ENCODE measurements at regions not wholly inside any gene's neighbourhood (a gene's known extent, or its start where the extent isn't known, plus 50 kb on each side); places are given as distances from the start of the nearest gene placed in this dataset.

DNA sequence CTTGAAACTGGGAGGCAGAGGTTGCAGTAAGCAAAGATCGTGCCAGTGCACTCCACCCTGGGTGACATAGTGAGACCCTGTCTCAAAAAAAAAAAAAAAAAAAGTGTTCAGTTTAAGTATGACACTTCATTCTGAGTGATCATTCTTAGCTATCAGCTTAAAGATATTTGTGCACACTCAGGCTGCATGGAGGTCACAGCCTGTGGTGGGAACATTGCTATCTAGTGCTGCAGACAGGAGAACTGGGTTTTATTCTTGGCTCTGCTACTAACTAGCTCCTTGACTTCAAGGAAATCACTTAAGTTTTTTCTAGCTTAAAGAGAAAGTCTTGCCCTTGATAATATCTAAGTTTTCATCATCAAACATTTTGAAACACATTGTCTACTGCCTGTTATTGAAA, 391.3 kb upstream of the CDH7 start:
- H3K18ac ChIP-seq (ENCODE audit: low read length) = no peak overlapping the region

DNA sequence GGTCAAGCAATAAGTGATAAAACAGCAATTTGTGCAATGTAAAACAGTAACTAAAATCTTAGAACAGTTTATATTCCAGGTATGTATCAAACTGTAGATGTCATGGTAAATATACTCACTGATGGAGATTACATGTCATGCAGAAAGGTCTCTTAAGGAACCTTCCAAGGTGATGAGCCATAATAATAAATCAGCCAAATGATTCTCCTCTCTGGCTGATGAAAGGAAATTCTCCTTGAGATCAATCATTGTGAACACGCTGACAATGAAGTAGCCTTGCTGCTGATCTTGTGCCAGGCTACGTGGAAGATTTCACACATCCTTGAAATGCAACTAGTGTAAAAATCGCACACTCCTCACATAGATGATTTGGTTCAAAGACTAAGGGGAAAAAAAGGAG, 392.5 kb upstream of the CDH7 start:
- no peak overlapping the region for H2AK5ac ChIP-seq (ENCODE audit: low read length)
- no peaks in the 10 kb centered on the region for H3K9me3 ChIP-seq (ENCODE audit: insufficient read depth, low read depth, low read length)
- H3K4ac ChIP-seq (ENCODE audit: low read depth, low read length) = no peak overlapping the region
- no peak overlapping the region for H3K9ac ChIP-seq (ENCODE audit: low read length)
- peaks cover 2% of the 10 kb centered on the region for H3K79me2 ChIP-seq (ENCODE audit: control insufficient read depth, insufficient read depth, low read length, poor library complexity)
- DNase-seq = no peak
- H2BK12ac ChIP-seq (ENCODE audit: low read length) = no peak overlapping the region
- H4K8ac ChIP-seq (ENCODE audit: low read depth, low read length) = no peak overlapping the region
- H3K14ac ChIP-seq (ENCODE audit: low read length) = no peak overlapping the region
- H2BK5ac ChIP-seq (ENCODE audit: low read depth, low read length, poor library complexity) = no peak overlapping the region
- H4K91ac ChIP-seq (ENCODE audit: low read depth, low read length) = no peak overlapping the region
- WGBS (ENCODE audit: extremely low coverage, insufficient coverage, insufficient read length) = no CpG with 5 or more reads among the region's 3 CpGs
- H4K12ac ChIP-seq (ENCODE audit: low read depth, low read length) = no peak overlapping the region
- no peak overlapping the region for H3K23ac ChIP-seq (ENCODE audit: low read length)
- peaks cover 13% of the 10 kb centered on the region for H3K79me1 ChIP-seq (ENCODE audit: low read length)
- H3K4me2 ChIP-seq (ENCODE audit: low read length) = no peak overlapping the region
- no peak overlapping the region for H2BK120ac ChIP-seq (ENCODE audit: insufficient read depth, low read length, poor library complexity)
- no peak overlapping the region for H3K27ac ChIP-seq (ENCODE audit: low read depth, low read length)
- no peak overlapping the region for H2AFZ ChIP-seq (ENCODE audit: insufficient read depth, low read length, poor library complexity)
- no peaks in the 10 kb centered on the region for H3K27me3 ChIP-seq (ENCODE audit: insufficient read depth, low read length)
- H3K4me1 ChIP-seq (ENCODE audit: control insufficient read depth in 1 of 2, insufficient read depth in 2 of 2, low read length in 2 of 2) = peaks cover 3 to 8% of the 10 kb centered on the region in 2 experiments
- no peak overlapping the region for H3K18ac ChIP-seq (ENCODE audit: low read length)
- H3K4me3 ChIP-seq (ENCODE audit: low read depth, low read length) = no peak overlapping the region
- H3K36me3 ChIP-seq (ENCODE audit: control insufficient read depth in 1 of 2, insufficient read depth in 2 of 2, low read length in 2 of 2) = no peaks in the 10 kb centered on the region

More for the DNA sequence above, 391.3 kb upstream of the CDH7 start:
- Histone ChIP-seq H3K36me3 (ENCODE audit: control insufficient read depth in 1 of 2, insufficient read depth in 2 of 2, low read length in 2 of 2) (no peaks in the 10 kb centered on the region), H2AK5ac (ENCODE audit: low read length) (no peak overlapping the region), H3K4me3 (ENCODE audit: low read depth, low read length) (no peak overlapping the region), H3K23ac (ENCODE audit: low read length) (no peak overlapping the region), H3K27me3 (ENCODE audit: insufficient read depth, low read length) (no peaks in the 10 kb centered on the region), H4K12ac (ENCODE audit: low read depth, low read length) (no peak overlapping the region), H3K79me2 (ENCODE audit: control insufficient read depth, insufficient read depth, low read length, poor library complexity) (peaks cover 2% of the 10 kb centered on the region), H3K4me2 (ENCODE audit: low read length) (no peak overlapping the region), H3K27ac (ENCODE audit: low read depth, low read length) (no peak overlapping the region), H3K4me1 (ENCODE audit: control insufficient read depth in 1 of 2, insufficient read depth in 2 of 2, low read length in 2 of 2) (peaks cover 3 to 12% of the 10 kb centered on the region in 2 experiments), H4K8ac (ENCODE audit: low read depth, low read length) (peak overlapping the region; percentile 28), H2BK12ac (ENCODE audit: low read length) (no peak overlapping the region), H2BK5ac (ENCODE audit: low read depth, low read length, poor library complexity) (no peak overlapping the region), H2AFZ (ENCODE audit: insufficient read depth, low read length, poor library complexity) (no peak overlapping the region), H4K91ac (ENCODE audit: low read depth, low read length) (no peak overlapping the region), H3K14ac (ENCODE audit: low read length) (no peak overlapping the region), H3K9ac (ENCODE audit: low read length) (no peak overlapping the region), H3K4ac (ENCODE audit: low read depth, low read length) (no peak overlapping the region), H3K9me3 (ENCODE audit: insufficient read depth, low read depth, low read length) (no peaks in the 10 kb centered on the region), H3K79me1 (ENCODE audit: low read length) (peaks cover 19% of the 10 kb centered on the region), H2BK120ac (ENCODE audit: insufficient read depth, low read length, poor library complexity) (no peak overlapping the region)
- WGBS (ENCODE audit: extremely low coverage, insufficient coverage, insufficient read length) = no CpG with 5 or more reads among the region's 1 CpG
- DNase-seq = no peak

DNA sequence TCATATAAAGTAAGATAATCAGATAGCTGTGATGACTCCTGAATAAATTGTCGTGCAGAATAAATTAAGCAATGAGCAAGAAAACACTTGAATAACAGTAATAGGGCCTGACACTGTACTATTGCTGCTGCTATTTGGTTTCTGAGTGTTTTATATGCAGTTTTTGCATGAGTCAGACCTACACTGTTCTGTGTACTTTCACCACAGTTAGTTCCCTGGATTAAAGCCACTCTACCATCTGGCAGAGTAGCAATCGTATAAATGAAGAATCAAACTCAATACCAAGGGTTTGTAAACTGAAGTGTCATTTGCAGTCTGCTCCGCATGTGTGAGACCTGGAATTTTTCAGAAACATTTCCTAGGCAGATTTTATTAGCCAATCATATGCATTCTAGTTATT, 398.6 kb upstream of the CDH7 start:
- Histone ChIP-seq H3K79me1 (ENCODE audit: low read length) (no peaks in the 10 kb centered on the region), H3K36me3 (ENCODE audit: control insufficient read depth in 1 of 2, insufficient read depth in 2 of 2, low read length in 2 of 2) (no peaks in the 10 kb centered on the region), H4K12ac (ENCODE audit: low read depth, low read length) (no peak overlapping the region), H3K23ac (ENCODE audit: low read length) (no peak overlapping the region), H3K27ac (ENCODE audit: low read depth, low read length) (no peak overlapping the region), H2BK5ac (ENCODE audit: low read depth, low read length, poor library complexity) (no peak overlapping the region), H3K79me2 (ENCODE audit: control insufficient read depth, insufficient read depth, low read length, poor library complexity) (no peaks in the 10 kb centered on the region), H3K9ac (ENCODE audit: low read length) (no peak overlapping the region), H2AFZ (ENCODE audit: insufficient read depth, low read length, poor library complexity) (no peak overlapping the region), H3K14ac (ENCODE audit: low read length) (no peak overlapping the region), H3K9me3 (ENCODE audit: insufficient read depth, low read depth, low read length) (no peaks in the 10 kb centered on the region), H2AK5ac (ENCODE audit: low read length) (no peak overlapping the region), H3K27me3 (ENCODE audit: insufficient read depth, low read length) (no peaks in the 10 kb centered on the region), H3K18ac (ENCODE audit: low read length) (no peak overlapping the region), H3K4me2 (ENCODE audit: low read length) (no peak overlapping the region), H4K8ac (ENCODE audit: low read depth, low read length) (no peak overlapping the region), H4K91ac (ENCODE audit: low read depth, low read length) (no peak overlapping the region), H3K4ac (ENCODE audit: low read depth, low read length) (no peak overlapping the region), H2BK120ac (ENCODE audit: insufficient read depth, low read length, poor library complexity) (no peak overlapping the region), H3K4me1 (ENCODE audit: control insufficient read depth in 1 of 2, insufficient read depth in 2 of 2, low read length in 2 of 2) (no peaks in the 10 kb centered on the region), H2BK12ac (ENCODE audit: low read length) (no peak overlapping the region), H3K4me3 (ENCODE audit: low read depth, low read length) (no peak overlapping the region)
- no peak for DNase-seq
- no CpG with 5 or more reads among the region's 3 CpGs for WGBS (ENCODE audit: extremely low coverage, insufficient coverage, insufficient read length)

DNA sequence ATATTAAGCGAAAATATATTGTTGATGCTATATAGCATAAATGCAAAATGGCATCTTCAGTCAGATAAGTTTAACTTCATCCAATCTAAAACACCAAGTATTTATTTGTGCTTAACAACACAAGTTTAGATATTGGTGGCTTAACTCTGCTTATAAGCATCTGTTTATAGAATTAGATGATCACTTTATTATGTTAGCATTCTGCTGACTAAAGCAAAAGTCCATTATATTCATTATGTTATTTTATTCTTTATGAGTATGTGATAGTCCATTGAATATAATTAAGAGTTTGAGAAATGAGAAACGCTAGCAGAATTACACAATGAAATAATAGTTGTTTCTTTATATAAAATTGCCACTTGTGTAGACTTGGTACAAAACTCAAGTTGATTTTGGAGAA, 401.2 kb upstream of the CDH7 start:
- H2BK120ac ChIP-seq (ENCODE audit: insufficient read depth, low read length, poor library complexity) = no peak overlapping the region
- H4K91ac ChIP-seq (ENCODE audit: low read depth, low read length) = no peak overlapping the region
- no peak for DNase-seq
- H3K14ac ChIP-seq (ENCODE audit: low read length) = no peak overlapping the region
- no peaks in the 10 kb centered on the region for H3K9me3 ChIP-seq (ENCODE audit: insufficient read depth, low read depth, low read length)
- H3K4me3 ChIP-seq (ENCODE audit: low read depth, low read length) = no peak overlapping the region
- no peak overlapping the region for H3K4me2 ChIP-seq (ENCODE audit: low read length)
- no peaks in the 10 kb centered on the region for H3K27me3 ChIP-seq (ENCODE audit: insufficient read depth, low read length)
- no peaks in the 10 kb centered on the region for H3K4me1 ChIP-seq (ENCODE audit: control insufficient read depth in 1 of 2, insufficient read depth in 2 of 2, low read length in 2 of 2)
- no peaks in the 10 kb centered on the region for H3K79me1 ChIP-seq (ENCODE audit: low read length)
- H3K36me3 ChIP-seq (ENCODE audit: control insufficient read depth in 1 of 2, insufficient read depth in 2 of 2, low read length in 2 of 2) = no peaks in the 10 kb centered on the region
- no peak overlapping the region for H4K8ac ChIP-seq (ENCODE audit: low read depth, low read length)
- no peaks in the 10 kb centered on the region for H3K79me2 ChIP-seq (ENCODE audit: control insufficient read depth, insufficient read depth, low read length, poor library complexity)
- H2AFZ ChIP-seq (ENCODE audit: insufficient read depth, low read length, poor library complexity) = no peak overlapping the region
- WGBS (ENCODE audit: extremely low coverage, insufficient coverage, insufficient read length) = no CpG with 5 or more reads among the region's 2 CpGs
- H4K12ac ChIP-seq (ENCODE audit: low read depth, low read length) = no peak overlapping the region
- H3K9ac ChIP-seq (ENCODE audit: low read length) = no peak overlapping the region
- H3K27ac ChIP-seq (ENCODE audit: low read depth, low read length) = no peak overlapping the region
- H2BK5ac ChIP-seq (ENCODE audit: low read depth, low read length, poor library complexity) = no peak overlapping the region
- H2BK12ac ChIP-seq (ENCODE audit: low read length) = no peak overlapping the region
- no peak overlapping the region for H3K23ac ChIP-seq (ENCODE audit: low read length)
- H3K18ac ChIP-seq (ENCODE audit: low read length) = no peak overlapping the region
- no peak overlapping the region for H3K4ac ChIP-seq (ENCODE audit: low read depth, low read length)
- H2AK5ac ChIP-seq (ENCODE audit: low read length) = no peak overlapping the region

Data from trophoblast cell (in vitro differentiated cells and primary cell).